C4-2B (cell line): ENCODE measurements at regions not wholly inside any gene's neighbourhood (a gene's known extent, or its start where the extent isn't known, plus 50 kb on each side); places are given as distances from the start of the nearest gene placed in this dataset.

Experiments
- CTCF ChIP-seq: fragments of 450-650 bp; conservative IDR thresholded peaks from 2 replicates; pipeline ENCODE4 v1.5.1; 2017; ENCODE audit warnings: mild to moderate bottlenecking
- ZFX ChIP-seq: fragments of 450-650 bp; IDR thresholded peaks from 2 replicates; pipeline ENCODE4 v1.6.1; 2017

GRCh38 chr14:82239223-82239622 is 705.6 kb upstream of the SEL1L start:
- TF ChIP-seq CTCF (no peak), ZFX (no peak)
